ENCODE measurements at regions not wholly inside any gene's neighbourhood (a gene's known extent, or its start where the extent isn't known, plus 50 kb on each side); places are given as distances from the start of the nearest gene placed in this dataset.

GRCh38 chr5:62017092-62017491, 288.9 kb upstream of the KIF2A start (continued):
- no peak for TF ChIP-seq MAX (IDR thresholded peaks at IDR 0.05)
- no peak for TF ChIP-seq HNF4G (IDR thresholded peaks at IDR 0.05)
- TF ChIP-seq GABPA (IDR thresholded peaks at IDR 0.05 in 1 of 2, conservative IDR thresholded peaks at IDR 0.05 in 1 of 2), result no peak
- TF ChIP-seq ATF3 (IDR thresholded peaks at IDR 0.05), result no peak
- TF ChIP-seq FOXA2 (IDR thresholded peaks at IDR 0.05), result no peak
- no peak for TF ChIP-seq HNF4A (conservative IDR thresholded peaks at IDR 0.05)

- WGBS, result 71% methylated on average over 2 of the region's 2 CpGs
- Histone ChIP-seq H3K4me3 (ENCODE audit: low read depth in 1 of 3, low read length in 3 of 3) (no peak overlapping the region), H3K27ac (ENCODE audit: low read depth in 1 of 2, low read length in 2 of 2) (no peak overlapping the region), H3K9ac (ENCODE audit: low read depth in 1 of 2, low read length in 2 of 2) (no peak overlapping the region), H3K36me3 (ENCODE audit: control insufficient read depth in 4 of 4, insufficient read depth in 3 of 4, low read depth in 1 of 4, low read length in 3 of 4) (no peaks in the 10 kb centered on the region), H3K27me3 (ENCODE audit: control insufficient read depth in 4 of 4, insufficient read depth in 4 of 4, low read length in 3 of 4) (no peaks in the 10 kb centered on the region), H3K4me1 (ENCODE audit: control insufficient read depth in 4 of 4, insufficient read depth in 4 of 4, low read length in 3 of 4) (no peaks in the 10 kb centered on the region), H3K9me3 (ENCODE audit: control insufficient read depth in 4 of 4, low read length in 3 of 4) (no peaks in the 10 kb centered on the region)
- no peak for DNase-seq (ENCODE audit: low spot score)
- TF ChIP-seq CTCF (IDR thresholded peaks at IDR 0.05; ENCODE audit: low read depth, low read length, missing input control) (no peak), FOXA2 (IDR thresholded peaks at IDR 0.05) (no peak), REST (IDR thresholded peaks at IDR 0.05) (no peak), MAX (IDR thresholded peaks at IDR 0.05) (no peak), HNF4G (IDR thresholded peaks at IDR 0.05) (no peak), ATF3 (IDR thresholded peaks at IDR 0.05) (no peak), ZBTB33 (IDR thresholded peaks at IDR 0.05) (no peak), SP1 (IDR thresholded peaks at IDR 0.05) (no peak), RAD21 (IDR thresholded peaks at IDR 0.05) (no peak), RXRA (IDR thresholded peaks at IDR 0.05) (no peak), FOXA1 (IDR thresholded peaks at IDR 0.05) (no peak), EGR1 (IDR thresholded peaks at IDR 0.05; ENCODE audit: low read depth in 2 of 2) (no peak), YY1 (IDR thresholded peaks at IDR 0.05) (no peak), TAF1 (conservative IDR thresholded peaks at IDR 0.05) (no peak), HNF4A (conservative IDR thresholded peaks at IDR 0.05) (no peak), JUND (IDR thresholded peaks at IDR 0.05) (no peak), GABPA (IDR thresholded peaks at IDR 0.05 in 1 of 2, conservative IDR thresholded peaks at IDR 0.05 in 1 of 2) (no peak)
Measured at GRCh38 chr5:62029303-62029702, 276.7 kb upstream of the KIF2A start.
